ENCODE measurements at regions not wholly inside any gene's neighbourhood (a gene's known extent, or its start where the extent isn't known, plus 50 kb on each side); places are given as distances from the start of the nearest gene placed in this dataset.

GRCh38 chr18:54530285-54530684, 60.8 kb upstream of the DYNAP start:
- TF ChIP-seq, protein P1, sequence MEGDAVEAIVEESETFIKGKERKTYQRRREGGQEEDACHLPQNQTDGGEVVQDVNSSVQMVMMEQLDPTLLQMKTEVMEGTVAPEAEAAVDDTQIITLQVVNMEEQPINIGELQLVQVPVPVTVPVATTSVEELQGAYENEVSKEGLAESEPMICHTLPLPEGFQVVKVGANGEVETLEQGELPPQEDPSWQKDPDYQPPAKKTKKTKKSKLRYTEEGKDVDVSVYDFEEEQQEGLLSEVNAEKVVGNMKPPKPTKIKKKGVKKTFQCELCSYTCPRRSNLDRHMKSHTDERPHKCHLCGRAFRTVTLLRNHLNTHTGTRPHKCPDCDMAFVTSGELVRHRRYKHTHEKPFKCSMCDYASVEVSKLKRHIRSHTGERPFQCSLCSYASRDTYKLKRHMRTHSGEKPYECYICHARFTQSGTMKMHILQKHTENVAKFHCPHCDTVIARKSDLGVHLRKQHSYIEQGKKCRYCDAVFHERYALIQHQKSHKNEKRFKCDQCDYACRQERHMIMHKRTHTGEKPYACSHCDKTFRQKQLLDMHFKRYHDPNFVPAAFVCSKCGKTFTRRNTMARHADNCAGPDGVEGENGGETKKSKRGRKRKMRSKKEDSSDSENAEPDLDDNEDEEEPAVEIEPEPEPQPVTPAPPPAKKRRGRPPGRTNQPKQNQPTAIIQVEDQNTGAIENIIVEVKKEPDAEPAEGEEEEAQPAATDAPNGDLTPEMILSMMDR (IDR thresholded peaks at IDR 0.05): no peak
- TF ChIP-seq POLR2A (IDR thresholded peaks at IDR 0.05): no peak
